Large intestine (tissue), 3 donors: ENCODE measurements at regions not wholly inside any gene's neighbourhood (a gene's known extent, or its start where the extent isn't known, plus 50 kb on each side); places are given as distances from the start of the nearest gene placed in this dataset.

ENCODE experiments used
- DNase-seq, 2 donors: peaks; one replicate each; pipeline versions ENCODE4 v3.0.0 to v3.0.0-alpha.2; 2013
- H3K27ac ChIP-seq: one replicate; pipeline ENCODE4 v1.5.1; 2013; ENCODE audit warnings: low read length
- H3K27me3 ChIP-seq: 2 replicates; pipeline ENCODE4 v1.6.1; 2013; ENCODE audit warnings: low read length; ENCODE audit not compliant: control insufficient read depth, insufficient read depth
- H3K36me3 ChIP-seq: 2 replicates; pipeline ENCODE4 v1.6.1; 2013; ENCODE audit warnings: low read length; ENCODE audit not compliant: control insufficient read depth, insufficient read depth
- H3K4me1 ChIP-seq: one replicate; pipeline ENCODE4 v1.6.1; 2013; ENCODE audit warnings: low read length; ENCODE audit not compliant: control insufficient read depth, insufficient read depth
- H3K4me3 ChIP-seq: one replicate; pipeline ENCODE4 v1.5.1; 2013; ENCODE audit warnings: low read length
- H3K9me3 ChIP-seq: one replicate; pipeline ENCODE4 v1.6.1; 2013; ENCODE audit warnings: mild to moderate bottlenecking, low read depth, low read length, moderate library complexity; ENCODE audit not compliant: control insufficient read depth
- WGBS: methylation state at CpG from one replicate; pipeline ENCODE4 v1.1.5; 2013; ENCODE audit warnings: low lambda C conversion rate; ENCODE audit not compliant: insufficient coverage; 5-methylcytosine and 5-hydroxymethylcytosine counted together

- Histone ChIP-seq H3K27me3 (peaks cover 21% of the 10 kb centered on the region), H3K4me1 (peaks cover 2% of the 10 kb centered on the region), H3K27ac (no peak overlapping the region), H3K4me3 (no peak overlapping the region), H3K36me3 (no peaks in the 10 kb centered on the region), H3K9me3 (peaks cover 4% of the 10 kb centered on the region)
- DNase-seq: no peak
- WGBS: no CpG with 5 or more reads among the region's 7 CpGs
Observed at GRCh38 chr1:11354893-11355553, 82.0 kb downstream of the UBIAD1 start.

- Histone ChIP-seq H3K27ac (no peak overlapping the region), H3K4me3 (no peak overlapping the region), H3K9me3 (peaks cover 1% of the 10 kb centered on the region), H3K27me3 (peaks cover 21% of the 10 kb centered on the region), H3K4me1 (peaks cover 8% of the 10 kb centered on the region), H3K36me3 (no peaks in the 10 kb centered on the region)
- WGBS: 65% methylated on average over 2 of the region's 21 CpGs
- no peak for DNase-seq
Observed at GRCh38 chr1:11355559-11356475, 82.8 kb downstream of the UBIAD1 start.

DNA sequence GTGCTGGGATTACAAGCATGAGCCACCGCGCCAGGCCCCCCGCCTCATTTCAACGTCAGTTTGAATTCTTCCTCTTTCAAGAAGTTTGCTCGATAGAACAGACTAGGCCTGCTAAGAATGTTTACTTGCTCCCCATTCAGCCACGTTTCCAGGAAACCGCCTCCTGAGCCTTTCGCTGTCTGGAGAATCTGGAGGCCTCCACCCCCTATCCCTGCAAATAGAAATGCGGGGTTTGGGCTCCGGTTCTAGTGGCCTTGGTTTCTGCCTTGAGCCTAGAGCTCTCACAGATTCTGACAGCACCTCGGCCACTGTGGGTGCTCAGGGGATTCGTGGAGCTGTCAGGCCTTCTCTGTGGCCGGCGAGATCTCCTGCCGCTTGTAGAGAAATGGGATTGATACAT lies 84.3 kb downstream of the UBIAD1 start:
- no peaks in the 10 kb centered on the region for H3K36me3 ChIP-seq
- H3K4me3 ChIP-seq: no peak overlapping the region
- H3K4me1 ChIP-seq: peaks cover 10% of the 10 kb centered on the region
- WGBS: 40% methylated on average over 1 of the region's 15 CpGs
- no peaks in the 10 kb centered on the region for H3K9me3 ChIP-seq
- DNase-seq: no peak
- H3K27me3 ChIP-seq: peaks cover 21% of the 10 kb centered on the region
- no peak overlapping the region for H3K27ac ChIP-seq

DNA sequence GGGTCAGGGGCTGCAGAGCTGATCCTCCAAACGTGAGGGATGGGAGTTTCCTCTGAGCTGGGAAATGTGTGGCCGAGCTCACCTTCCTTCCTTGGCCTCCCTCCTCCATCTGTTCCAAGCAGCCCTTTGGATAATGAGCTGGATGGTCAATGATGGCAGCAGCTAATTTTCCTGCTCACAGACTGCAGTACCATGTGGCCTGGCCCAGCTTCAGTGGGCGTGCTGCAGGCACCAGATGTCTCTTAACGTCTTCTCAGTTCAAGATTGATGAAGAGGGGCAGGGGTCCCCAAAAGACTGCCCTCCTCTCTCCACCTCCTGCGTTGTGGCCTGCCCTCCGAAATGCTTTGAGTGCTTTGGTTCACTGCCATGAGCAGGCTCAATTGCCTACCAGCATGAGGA lies 86.0 kb downstream of the UBIAD1 start:
- Histone ChIP-seq H3K36me3 (no peaks in the 10 kb centered on the region), H3K9me3 (no peaks in the 10 kb centered on the region), H3K27ac (no peak overlapping the region), H3K4me1 (peaks cover 10% of the 10 kb centered on the region), H3K27me3 (peaks cover 21% of the 10 kb centered on the region), H3K4me3 (no peak overlapping the region)
- WGBS: no CpG with 5 or more reads among the region's 6 CpGs
- no peak for DNase-seq

DNA sequence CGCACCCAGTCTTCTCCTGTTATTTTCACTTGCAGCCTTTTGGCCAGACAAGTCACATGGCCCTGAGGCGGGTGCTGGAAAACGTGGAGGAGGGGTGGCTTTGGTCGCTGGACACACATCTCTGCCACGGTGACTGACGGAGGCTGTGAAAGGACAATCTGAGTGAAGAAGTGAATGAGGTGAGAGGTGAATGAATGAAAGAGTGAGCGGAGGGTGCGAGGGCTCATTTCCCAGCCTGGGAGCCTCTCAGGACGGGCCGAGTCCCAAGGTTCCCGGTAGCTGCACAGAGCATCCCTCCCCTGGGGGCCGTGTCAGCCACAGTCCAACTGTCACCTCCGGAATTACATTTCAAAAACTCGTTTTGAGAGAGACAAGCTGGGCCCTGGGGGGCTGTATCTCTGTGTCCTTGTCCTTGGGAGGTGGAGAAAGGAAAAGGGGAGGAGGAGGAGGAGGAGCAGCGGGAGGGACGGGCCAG lies 89.6 kb downstream of the UBIAD1 start:
- peaks cover 4% of the 10 kb centered on the region for H3K27me3 ChIP-seq
- H3K36me3 ChIP-seq: no peaks in the 10 kb centered on the region
- no peak overlapping the region for H3K4me3 ChIP-seq
- H3K4me1 ChIP-seq: peaks cover 10% of the 10 kb centered on the region
- no CpG with 5 or more reads among the region's 16 CpGs for WGBS
- no peak overlapping the region for H3K27ac ChIP-seq
- no peaks in the 10 kb centered on the region for H3K9me3 ChIP-seq
- no peak for DNase-seq

- H3K9me3 ChIP-seq: no peaks in the 10 kb centered on the region
- H3K27me3 ChIP-seq: no peaks in the 10 kb centered on the region
- no CpG with 5 or more reads among the region's 7 CpGs for WGBS
- no peak for DNase-seq
- no peak overlapping the region for H3K4me3 ChIP-seq
- peaks cover 10% of the 10 kb centered on the region for H3K4me1 ChIP-seq
- H3K36me3 ChIP-seq: no peaks in the 10 kb centered on the region
- H3K27ac ChIP-seq: no peak overlapping the region
Observed at GRCh38 chr1:11364170-11364569, 91.2 kb downstream of the UBIAD1 start.

DNA sequence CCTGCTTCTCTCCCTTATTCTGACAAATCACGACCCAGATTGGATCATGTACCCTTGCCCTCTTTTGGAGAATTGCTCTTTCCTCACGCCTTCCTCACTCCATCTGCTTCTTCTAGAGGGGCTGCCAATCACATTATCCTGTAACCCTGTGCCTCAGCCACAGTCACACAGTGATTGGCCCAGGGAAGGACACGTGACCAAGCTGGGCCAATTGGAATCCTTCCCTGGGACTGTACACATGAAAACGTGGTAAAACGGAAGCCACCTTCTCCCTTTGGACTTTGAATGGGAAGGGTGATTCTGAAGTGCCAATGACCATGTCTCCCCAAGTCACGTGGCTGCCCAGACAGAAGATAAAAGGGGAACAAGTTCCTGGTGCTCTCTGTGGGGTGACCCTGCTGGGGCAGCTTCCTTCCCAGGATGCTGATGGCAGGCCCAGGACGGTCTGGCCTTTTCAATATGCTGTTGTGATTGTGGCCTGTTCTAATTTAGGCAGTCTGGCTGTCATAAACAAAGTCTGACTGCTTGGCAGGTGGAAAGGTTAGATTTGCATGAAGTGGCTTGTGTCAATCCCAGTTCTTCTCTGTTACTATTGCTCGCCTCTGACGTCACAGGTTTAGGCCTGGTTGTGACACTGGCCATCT lies 92.9 kb downstream of the UBIAD1 start:
- peaks cover 4% of the 10 kb centered on the region for H3K27me3 ChIP-seq
- H3K27ac ChIP-seq: no peak overlapping the region
- no peak for DNase-seq
- H3K4me3 ChIP-seq: no peak overlapping the region
- WGBS: no CpG with 5 or more reads among the region's 9 CpGs
- no peaks in the 10 kb centered on the region for H3K9me3 ChIP-seq
- peaks cover 1% of the 10 kb centered on the region for H3K4me1 ChIP-seq
- H3K36me3 ChIP-seq: no peaks in the 10 kb centered on the region

- Histone ChIP-seq H3K4me3 (no peak overlapping the region), H3K9me3 (no peaks in the 10 kb centered on the region), H3K4me1 (no peaks in the 10 kb centered on the region), H3K36me3 (no peaks in the 10 kb centered on the region), H3K27me3 (peaks cover 12% of the 10 kb centered on the region), H3K27ac (no peak overlapping the region)
- DNase-seq: no peak
- WGBS: no CpG with 5 or more reads among the region's 10 CpGs
Observed at GRCh38 chr1:11373029-11373894, 100.3 kb downstream of the UBIAD1 start.

GRCh38 chr1:11373895-11374747 lies 101.1 kb downstream of the UBIAD1 start:
- no CpG with 5 or more reads among the region's 5 CpGs for WGBS

More at GRCh38 chr1:11373895-11374747, 101.1 kb downstream of the UBIAD1 start:
- Histone ChIP-seq H3K27ac (no peak overlapping the region), H3K9me3 (no peaks in the 10 kb centered on the region), H3K27me3 (peaks cover 12% of the 10 kb centered on the region), H3K4me1 (no peaks in the 10 kb centered on the region), H3K4me3 (no peak overlapping the region), H3K36me3 (no peaks in the 10 kb centered on the region)
- no peak for DNase-seq
